H9 (cell line): ENCODE measurements at regions not wholly inside any gene's neighbourhood (a gene's known extent, or its start where the extent isn't known, plus 50 kb on each side); places are given as distances from the start of the nearest gene placed in this dataset.

Experiments used
- DNase-seq: peaks from one replicate; pipeline ENCODE4 v3.0.0-alpha.2; 2017
- H2AFZ ChIP-seq: one replicate; pipeline ENCODE4 v1.6.1; 2013; ENCODE audit warnings: mild to moderate bottlenecking, low read length, control low read depth, moderate library complexity
- H2AK5ac ChIP-seq: 2 replicates; pipeline ENCODE4 v1.6.1; 2013; ENCODE audit warnings: low read length, control low read depth, mixed read lengths; ENCODE audit not compliant: insufficient read length
- H2BK120ac ChIP-seq: one replicate; pipeline ENCODE4 v1.6.1; 2013; ENCODE audit warnings: low read depth, mild to moderate bottlenecking, low read length, control low read depth, inconsistent platforms; ENCODE audit not compliant: poor library complexity, severe bottlenecking
- H2BK12ac ChIP-seq: 2 replicates; pipeline ENCODE4 v1.6.1; 2013; ENCODE audit warnings: low read length, control low read depth, mixed read lengths, low read depth; ENCODE audit not compliant: insufficient read length
- H2BK15ac ChIP-seq: 2 replicates; pipeline ENCODE4 v1.6.1; 2013; ENCODE audit warnings: low read depth, low read length, control low read depth
- H2BK20ac ChIP-seq: one replicate; pipeline ENCODE4 v1.6.1; 2013; ENCODE audit warnings: low read depth, mild to moderate bottlenecking, low read length, control low read depth, inconsistent platforms; ENCODE audit not compliant: poor library complexity, severe bottlenecking
- H2BK5ac ChIP-seq: 2 replicates; pipeline ENCODE4 v1.6.1; 2013; ENCODE audit warnings: low read length, control low read depth, mixed read lengths; ENCODE audit not compliant: insufficient read length
- H3K14ac ChIP-seq: 2 replicates; pipeline ENCODE4 v1.6.1; 2013; ENCODE audit warnings: low read length, control low read depth; ENCODE audit not compliant: insufficient read depth
- H3K18ac ChIP-seq: 2 replicates; pipeline ENCODE4 v1.6.1; 2013; ENCODE audit warnings: low read depth, mild to moderate bottlenecking, mixed read lengths, low read length, control low read depth; ENCODE audit not compliant: insufficient read length
- H3K23ac ChIP-seq: 2 replicates; pipeline ENCODE4 v1.6.1; 2013; ENCODE audit warnings: low read length, control low read depth, mixed read lengths, low read depth; ENCODE audit not compliant: insufficient read length
- H3K23me2 ChIP-seq: 2 replicates; pipeline ENCODE4 v1.6.1; 2013; ENCODE audit warnings: low read depth, mild to moderate bottlenecking, mixed read lengths, low read length, control low read depth; ENCODE audit not compliant: insufficient read length, poor library complexity, severe bottlenecking
- H3K27ac ChIP-seq: 2 replicates; pipeline ENCODE4 v1.5.1; 2013; ENCODE audit warnings: low read length, control low read depth, mixed read lengths, low read depth; ENCODE audit not compliant: insufficient read length
- H3K27me3 ChIP-seq: 2 replicates; pipeline ENCODE4 v1.6.1; 2013; ENCODE audit warnings: low read length, control low read depth, inconsistent platforms; ENCODE audit not compliant: insufficient read depth
- H3K4ac ChIP-seq: 2 replicates; pipeline ENCODE4 v1.6.1; 2013; ENCODE audit warnings: low read depth, mild to moderate bottlenecking, control low read depth, inconsistent platforms, low read length, moderate library complexity
- H3K4me1 ChIP-seq: 2 replicates; pipeline ENCODE4 v1.6.1; 2013; ENCODE audit warnings: low read length, control low read depth, inconsistent platforms; ENCODE audit not compliant: insufficient read depth
- H3K4me2 ChIP-seq: 2 replicates; pipeline ENCODE4 v1.6.1; 2013; ENCODE audit warnings: low read length, control low read depth, mixed read lengths; ENCODE audit not compliant: insufficient read length, insufficient read depth
- H3K56ac ChIP-seq: 2 replicates; pipeline ENCODE4 v1.6.1; 2013; ENCODE audit warnings: low read depth, mild to moderate bottlenecking, mixed read lengths, low read length, control low read depth; ENCODE audit not compliant: insufficient read length
- H3K79me1 ChIP-seq: 2 replicates; pipeline ENCODE4 v1.6.1; 2013; ENCODE audit warnings: low read depth, mild to moderate bottlenecking, moderate library complexity, low read length, control low read depth, inconsistent platforms; ENCODE audit not compliant: insufficient read depth, poor library complexity, severe bottlenecking
- H3K79me2 ChIP-seq: 2 replicates; pipeline ENCODE4 v1.6.1; 2013; ENCODE audit warnings: low read length, control low read depth, inconsistent platforms; ENCODE audit not compliant: insufficient read depth
- H3K9ac ChIP-seq: 2 replicates; pipeline ENCODE4 v1.6.1; 2013; ENCODE audit warnings: low read length, control low read depth, mixed read lengths; ENCODE audit not compliant: insufficient read length; ENCODE audit errors: extremely low read depth
- H3K9me3 ChIP-seq: one replicate; pipeline ENCODE4 v1.6.1; 2013; ENCODE audit warnings: low read depth, low read length, inconsistent platforms; ENCODE audit not compliant: control insufficient read depth
- H3T11ph ChIP-seq: one replicate; pipeline ENCODE4 v1.6.1; 2013; ENCODE audit warnings: mild to moderate bottlenecking, low read length, control low read depth, inconsistent platforms
- H4K20me1 ChIP-seq: one replicate; pipeline ENCODE4 v1.6.1; 2013; ENCODE audit not compliant: control insufficient read depth, insufficient read length, insufficient read depth
- H4K5ac ChIP-seq: 2 replicates; pipeline ENCODE4 v1.6.1; 2013; ENCODE audit warnings: low read depth, mild to moderate bottlenecking, mixed read lengths, low read length, control low read depth; ENCODE audit not compliant: insufficient read length
- H4K8ac ChIP-seq: replicated peaks from 2 replicates; pipeline ENCODE4 v1.6.1; 2013; ENCODE audit warnings: low read length, control low read depth, mixed read lengths, low read depth; ENCODE audit not compliant: insufficient read length
- H4K91ac ChIP-seq: 2 replicates; pipeline ENCODE4 v1.6.1; 2013; ENCODE audit warnings: low read depth, mild to moderate bottlenecking, moderate library complexity, mixed read lengths, low read length, control low read depth; ENCODE audit not compliant: insufficient read length
- H3K27ac Mint-ChIP-seq, 3 experiments: 2 replicates in 2 of 3; 3 replicates in 1 of 3; pipeline ENCODE4 v1.8.0; 2020 to 2021; ENCODE audit warnings: mixed read lengths in 3 of 3, mild to moderate bottlenecking in 1 of 3, moderate library complexity in 1 of 3
- H3K27me3 Mint-ChIP-seq: 2 replicates; pipeline ENCODE4 v1.8.0; 2021; ENCODE audit warnings: low read depth, mild to moderate bottlenecking, moderate library complexity, mixed read lengths
- H3K36me3 Mint-ChIP-seq, 3 experiments: 2 replicates in 2 of 3; 3 replicates in 1 of 3; pipeline ENCODE4 v1.8.0; 2020 to 2021; ENCODE audit warnings: low read depth in 3 of 3, mixed read lengths in 3 of 3; ENCODE audit not compliant: insufficient read depth in 1 of 3
- H3K4me1 Mint-ChIP-seq, 2 experiments: 2 replicates each; pipeline ENCODE4 v1.8.0; 2020; ENCODE audit warnings: mixed read lengths in 2 of 2
- H3K4me3 Mint-ChIP-seq, 2 experiments: 2 replicates in 1 of 2; 3 replicates in 1 of 2; pipeline ENCODE4 v1.8.0; 2020 to 2021; ENCODE audit warnings: mild to moderate bottlenecking in 2 of 2, mixed read lengths in 2 of 2, moderate library complexity in 1 of 2
- H3K9me3 Mint-ChIP-seq, 2 experiments: 2 replicates in 1 of 2; 3 replicates in 1 of 2; pipeline ENCODE4 v1.8.0; 2020; ENCODE audit warnings: mild to moderate bottlenecking in 2 of 2, mixed read lengths in 2 of 2, moderate library complexity in 1 of 2
- WGBS: extraction: QIAGEN DNeasy Blood & Tissue Kit; methylation state at CpG from one replicate; pipeline ENCODE4 v1.1.7; 2013; ENCODE audit warnings: missing lambda C conversion rate, low lambda C conversion rate, mixed read lengths; ENCODE audit not compliant: insufficient read length; ENCODE audit errors: extremely low coverage; 5-methylcytosine and 5-hydroxymethylcytosine counted together
- TF ChIP-seq, protein P1 (sequence below): fragments of 200-600 bp; sonication (generic); conservative IDR thresholded peaks from 3 replicates; pipeline ENCODE4 v1.8.0; 2021; ENCODE audit warnings: antibody characterized with exemption, mild to moderate bottlenecking

DNA sequence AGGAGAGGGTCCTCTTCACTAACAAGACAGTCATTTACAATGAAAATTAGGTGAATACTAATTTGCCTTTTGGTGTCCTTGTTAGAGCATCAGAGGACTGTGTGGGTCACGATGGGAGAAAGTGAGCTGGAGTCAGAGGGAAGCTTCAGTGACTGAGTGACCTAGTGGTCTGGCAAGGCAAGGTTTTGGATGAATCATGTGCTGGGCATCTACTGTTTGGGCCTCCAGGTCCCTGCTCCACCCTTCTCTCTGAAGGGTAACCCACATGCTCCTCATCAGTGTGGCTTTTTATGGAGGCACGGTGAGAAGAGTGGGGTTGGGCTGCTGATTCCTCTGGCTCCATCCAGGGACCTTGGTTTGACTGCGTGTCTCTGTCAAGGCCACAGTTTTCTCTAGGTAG, 60.5 kb upstream of the EXOC2 start:
- H3K27me3 ChIP-seq = no peaks in the 10 kb centered on the region
- no peaks in the 10 kb centered on the region for H3K27me3 Mint-ChIP-seq
- no peak overlapping the region for H3K27ac ChIP-seq
- H2BK15ac ChIP-seq = no peak overlapping the region
- no peak overlapping the region for H3K9ac ChIP-seq
- H3K4me1 Mint-ChIP-seq = peaks cover 5 to 7% of the 10 kb centered on the region in 2 experiments
- no peaks in the 10 kb centered on the region for H3K9me3 ChIP-seq
- H3K18ac ChIP-seq = no peak overlapping the region
- no peak overlapping the region; a peak in 1 of 7 replicates for H3K27ac Mint-ChIP-seq
- peaks cover 0 to 3% of the 10 kb centered on the region in 2 experiments; a peak in 1 of 5 replicates for H3K9me3 Mint-ChIP-seq
- no peak overlapping the region for H3K14ac ChIP-seq
- H3K56ac ChIP-seq = no peak overlapping the region
- H3K4ac ChIP-seq = no peak overlapping the region
- H3K36me3 Mint-ChIP-seq = peaks cover 0 to 8% (median 0%) of the 10 kb centered on the region in 3 experiments; a peak in 3 of 7 replicates
- H2BK12ac ChIP-seq = no peak overlapping the region
- H3T11ph ChIP-seq = no peak overlapping the region
- H2AFZ ChIP-seq = no peak overlapping the region
- no peak overlapping the region for H3K23ac ChIP-seq
- H2BK120ac ChIP-seq = no peak overlapping the region
- no peak overlapping the region for H2AK5ac ChIP-seq
- no peak overlapping the region for H3K4me3 Mint-ChIP-seq
- H4K20me1 ChIP-seq = no peaks in the 10 kb centered on the region
- no peaks in the 10 kb centered on the region for H3K23me2 ChIP-seq
- H3K4me2 ChIP-seq = no peak overlapping the region
- TF ChIP-seq, protein P1, sequence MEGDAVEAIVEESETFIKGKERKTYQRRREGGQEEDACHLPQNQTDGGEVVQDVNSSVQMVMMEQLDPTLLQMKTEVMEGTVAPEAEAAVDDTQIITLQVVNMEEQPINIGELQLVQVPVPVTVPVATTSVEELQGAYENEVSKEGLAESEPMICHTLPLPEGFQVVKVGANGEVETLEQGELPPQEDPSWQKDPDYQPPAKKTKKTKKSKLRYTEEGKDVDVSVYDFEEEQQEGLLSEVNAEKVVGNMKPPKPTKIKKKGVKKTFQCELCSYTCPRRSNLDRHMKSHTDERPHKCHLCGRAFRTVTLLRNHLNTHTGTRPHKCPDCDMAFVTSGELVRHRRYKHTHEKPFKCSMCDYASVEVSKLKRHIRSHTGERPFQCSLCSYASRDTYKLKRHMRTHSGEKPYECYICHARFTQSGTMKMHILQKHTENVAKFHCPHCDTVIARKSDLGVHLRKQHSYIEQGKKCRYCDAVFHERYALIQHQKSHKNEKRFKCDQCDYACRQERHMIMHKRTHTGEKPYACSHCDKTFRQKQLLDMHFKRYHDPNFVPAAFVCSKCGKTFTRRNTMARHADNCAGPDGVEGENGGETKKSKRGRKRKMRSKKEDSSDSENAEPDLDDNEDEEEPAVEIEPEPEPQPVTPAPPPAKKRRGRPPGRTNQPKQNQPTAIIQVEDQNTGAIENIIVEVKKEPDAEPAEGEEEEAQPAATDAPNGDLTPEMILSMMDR = no peak
- no peak for DNase-seq
- H4K8ac ChIP-seq = no peak overlapping the region
- H2BK5ac ChIP-seq = no peak overlapping the region
- no peaks in the 10 kb centered on the region for H3K79me2 ChIP-seq
- no peaks in the 10 kb centered on the region for H3K79me1 ChIP-seq
- H4K91ac ChIP-seq = no peak overlapping the region
- no peak overlapping the region for H4K5ac ChIP-seq
- no peaks in the 10 kb centered on the region for H3K4me1 ChIP-seq
- no CpG with 5 or more reads among the region's 3 CpGs for WGBS
- H2BK20ac ChIP-seq = no peak overlapping the region
